Fibroblast of skin of back (primary cell): ENCODE measurements at regions not wholly inside any gene's neighbourhood (a gene's known extent, or its start where the extent isn't known, plus 50 kb on each side); places are given as distances from the start of the nearest gene placed in this dataset.
"Not testable (repeated sequence)": the region's sequence is repeated elsewhere in the genome, so short reads cannot be mapped to it uniquely, and the experiment has no call there.

Experiments
- DNase-seq: peaks from one replicate; pipeline ENCODE4 v3.0.0-alpha.2; 2013

DNA sequence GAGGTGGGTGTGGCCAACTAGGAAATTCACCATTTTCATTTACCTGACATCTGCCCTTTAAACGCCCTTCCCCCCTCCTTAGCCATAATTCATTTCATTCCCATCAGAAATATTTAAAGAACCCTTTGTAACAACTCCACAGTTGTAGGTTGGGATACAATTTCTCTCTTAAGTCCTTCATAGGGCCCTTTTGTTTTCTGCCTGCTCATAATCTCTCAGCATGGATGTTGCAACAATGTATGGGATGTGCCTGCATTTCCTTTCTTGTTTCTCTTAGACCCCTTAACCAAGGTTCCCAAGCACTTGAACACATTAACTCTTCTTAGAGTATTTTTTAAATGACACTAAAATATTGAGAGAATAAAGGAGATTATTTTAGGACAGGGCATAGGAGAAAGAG lies 51.7 kb upstream of the MYO10 start:
- DNase-seq = no peak

DNA sequence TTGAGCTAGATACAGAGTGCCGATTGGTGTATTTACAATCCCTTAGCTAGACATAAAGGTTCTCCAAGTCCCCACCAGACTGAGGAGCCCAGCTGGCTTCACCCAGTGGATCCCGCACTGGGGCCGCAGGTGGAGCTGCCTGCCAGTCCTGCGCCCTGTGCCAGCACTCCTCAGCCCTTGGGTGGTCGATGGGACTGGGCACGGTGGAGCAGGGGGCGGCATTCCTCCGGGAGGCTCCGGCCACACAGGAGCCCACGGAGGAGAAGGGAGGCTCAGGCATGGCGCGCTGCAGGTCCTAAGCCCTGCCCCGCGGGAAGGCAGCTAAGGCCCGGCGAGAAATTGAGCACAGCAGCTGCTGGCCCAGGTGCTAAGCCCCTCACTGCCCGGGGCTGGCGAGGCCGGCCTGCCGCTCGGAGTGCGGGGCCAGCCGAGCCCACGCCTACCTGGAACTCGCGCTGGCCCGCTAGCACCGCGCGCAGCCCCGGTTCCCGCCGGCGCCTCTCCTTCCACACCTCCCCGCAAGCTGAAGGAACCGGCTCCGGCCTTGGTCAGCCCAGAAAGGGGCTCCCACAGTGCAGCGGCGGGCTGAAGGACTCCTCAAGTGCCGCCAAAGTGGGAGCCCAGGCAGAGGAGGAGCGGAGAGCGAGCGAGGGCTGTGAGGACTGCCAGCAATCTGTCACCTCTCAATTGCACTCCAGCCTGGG lies 54.9 kb upstream of the MYO10 start:
- not testable (repeated sequence) for DNase-seq

DNA sequence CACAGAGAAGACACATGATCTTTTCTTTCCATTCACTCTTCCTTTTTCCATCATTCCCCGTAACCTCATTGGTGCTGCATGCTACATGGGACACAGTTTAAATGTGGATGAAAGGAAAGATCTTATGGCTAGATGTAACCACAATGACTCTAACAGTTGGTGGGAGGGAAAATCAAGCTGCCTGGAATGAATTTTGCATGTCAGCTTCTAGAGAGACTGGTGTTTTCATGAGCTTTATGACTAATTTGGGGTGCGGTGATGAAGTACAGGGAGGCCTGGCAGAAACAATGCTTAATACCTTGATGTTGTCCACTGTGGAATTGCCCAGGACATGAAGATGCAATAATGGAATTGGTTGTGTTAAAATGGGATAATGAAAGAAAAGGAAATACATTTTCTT lies 55.9 kb upstream of the MYO10 start:
- peak; percentile 78 for DNase-seq

DNA sequence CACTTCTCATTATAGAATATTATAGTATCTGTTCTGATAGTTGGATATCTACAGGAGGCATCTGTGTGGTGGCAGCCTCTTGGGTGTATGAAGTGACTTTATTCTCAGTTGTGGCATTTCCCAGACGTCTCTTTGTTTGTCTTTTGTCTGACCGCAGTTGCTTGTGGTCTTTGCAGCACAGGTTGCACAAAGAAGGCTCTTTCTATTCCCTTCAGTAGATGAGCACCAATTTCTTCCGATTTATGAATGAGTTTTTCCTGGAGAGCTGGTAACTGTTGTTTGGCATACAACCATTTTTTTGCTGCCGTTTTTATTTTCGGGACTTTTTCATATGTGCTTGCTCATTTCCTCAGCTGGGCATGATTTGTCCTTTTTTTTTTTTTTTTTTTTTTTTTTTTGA lies 56.4 kb upstream of the MYO10 start:
- peak; percentile 32 for DNase-seq

DNA sequence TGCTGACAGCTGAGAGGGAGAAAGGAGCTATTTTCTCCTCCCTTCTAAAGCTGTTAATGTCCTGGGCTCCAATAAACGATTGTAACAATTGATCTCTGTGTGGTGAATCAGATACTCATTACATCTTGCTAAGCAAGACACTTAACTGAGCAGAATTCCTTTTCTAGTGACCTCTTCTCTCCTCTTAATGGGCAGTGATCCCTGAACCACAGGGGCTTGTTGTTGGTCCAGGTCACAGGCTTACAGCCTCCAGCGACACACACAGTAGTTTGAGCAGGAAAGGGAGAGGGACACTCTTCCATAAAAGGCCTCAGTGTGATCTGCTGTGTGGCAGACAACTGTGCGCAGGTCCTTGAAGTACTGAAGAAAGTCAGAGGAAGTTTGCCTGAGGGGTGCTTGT lies 58.5 kb upstream of the MYO10 start:
- no peak for DNase-seq

DNA sequence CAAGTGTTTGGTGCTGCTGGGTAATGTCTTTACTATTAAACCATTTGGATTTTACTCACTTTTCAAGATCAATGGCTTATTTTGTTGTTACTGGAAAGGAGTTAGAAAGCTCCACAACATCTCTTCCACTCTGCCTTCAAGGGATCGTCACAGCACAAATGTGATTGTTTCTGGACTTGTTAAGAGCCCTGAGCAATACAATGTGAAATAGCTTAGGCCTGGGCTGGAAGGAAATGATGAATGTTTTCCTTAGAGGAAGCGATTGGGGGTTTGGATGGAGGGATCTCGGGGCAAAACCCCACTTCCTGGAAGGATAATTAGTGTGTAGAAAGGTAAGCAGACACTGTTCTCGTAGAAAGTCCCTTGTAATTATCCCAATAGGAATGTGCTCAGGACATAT lies 59.3 kb upstream of the MYO10 start:
- DNase-seq = no peak

DNA sequence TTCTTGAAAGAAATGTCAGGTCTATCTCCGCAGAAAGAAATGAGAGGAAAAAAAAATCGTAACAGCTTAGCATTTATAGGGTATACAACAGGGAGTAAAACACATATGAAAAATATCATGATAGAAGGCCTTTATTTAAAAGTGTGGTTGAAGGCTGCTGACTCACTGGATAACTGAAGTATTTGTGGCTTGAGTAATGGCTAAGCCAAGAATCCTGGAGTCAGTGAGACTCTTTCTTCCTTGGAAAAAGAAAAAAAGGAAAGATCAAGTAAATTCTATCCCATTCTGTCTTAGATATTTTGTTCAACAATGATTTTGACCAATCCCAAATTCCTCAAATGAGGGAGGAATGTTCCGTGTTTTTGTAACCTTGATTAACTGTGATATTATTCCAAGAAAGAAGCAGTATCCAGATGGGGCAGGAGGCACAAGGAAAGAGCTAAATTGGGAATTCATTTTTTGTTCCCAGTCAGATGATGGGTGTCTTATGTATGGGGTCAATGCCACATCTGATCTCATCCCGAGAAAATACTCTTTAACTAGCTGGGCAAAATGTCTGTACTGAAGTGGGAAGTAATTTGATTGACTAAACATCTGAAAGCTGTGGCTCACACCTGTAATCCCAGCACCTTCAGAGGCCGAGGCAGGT lies 64.3 kb upstream of the MYO10 start:
- DNase-seq = peak; percentile 99

DNA sequence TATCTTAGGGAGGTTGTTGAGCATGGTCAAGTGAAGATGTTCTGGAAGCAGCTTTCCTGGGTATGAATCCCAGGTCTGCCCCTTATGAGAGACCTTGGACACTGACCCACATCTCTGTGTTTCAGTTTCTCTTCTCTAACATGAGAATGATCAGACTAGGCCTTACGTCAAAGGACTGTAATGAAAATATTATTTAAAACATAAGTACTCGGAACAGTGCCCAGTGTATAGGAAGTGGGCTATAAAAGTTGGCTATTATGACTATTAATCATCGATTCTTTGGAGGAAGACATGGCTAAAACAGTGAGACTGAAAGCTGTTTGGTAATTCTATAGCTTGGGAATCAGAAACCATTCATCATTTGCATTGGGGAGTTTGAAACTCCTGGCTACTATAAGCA lies 65.3 kb upstream of the MYO10 start:
- peak; percentile 86 for DNase-seq

DNA sequence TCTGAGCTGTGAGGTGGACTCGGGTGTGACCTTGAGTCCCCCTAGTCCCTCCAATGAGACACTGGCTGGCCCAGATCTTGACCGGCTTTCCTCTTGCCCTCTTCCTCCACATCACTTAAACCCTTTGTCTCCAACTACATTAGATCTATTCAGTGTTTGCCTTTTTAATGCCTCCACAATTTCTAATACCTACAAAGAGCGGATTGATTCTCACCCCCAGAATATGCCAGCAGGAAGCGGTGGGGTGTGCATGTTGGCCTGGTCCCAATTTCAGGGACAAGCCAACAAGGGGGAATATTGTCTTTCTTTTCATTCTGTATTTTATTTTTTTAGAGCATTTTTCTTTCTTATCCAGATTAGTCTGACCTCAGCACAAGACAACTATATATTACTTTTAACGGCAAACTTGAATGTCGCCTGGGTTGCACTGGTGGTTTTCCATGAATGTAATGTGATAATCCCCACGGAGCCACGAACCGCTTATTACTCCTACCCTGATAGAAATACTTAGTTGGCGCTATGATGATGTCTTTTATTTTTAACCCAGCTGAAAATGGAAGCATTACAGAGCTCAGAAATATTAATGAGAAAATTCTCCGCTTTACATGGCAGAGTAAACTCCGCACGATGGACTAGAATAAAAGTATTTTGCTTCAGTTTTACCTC lies 68.5 kb upstream of the MYO10 start:
- no peak for DNase-seq

DNA sequence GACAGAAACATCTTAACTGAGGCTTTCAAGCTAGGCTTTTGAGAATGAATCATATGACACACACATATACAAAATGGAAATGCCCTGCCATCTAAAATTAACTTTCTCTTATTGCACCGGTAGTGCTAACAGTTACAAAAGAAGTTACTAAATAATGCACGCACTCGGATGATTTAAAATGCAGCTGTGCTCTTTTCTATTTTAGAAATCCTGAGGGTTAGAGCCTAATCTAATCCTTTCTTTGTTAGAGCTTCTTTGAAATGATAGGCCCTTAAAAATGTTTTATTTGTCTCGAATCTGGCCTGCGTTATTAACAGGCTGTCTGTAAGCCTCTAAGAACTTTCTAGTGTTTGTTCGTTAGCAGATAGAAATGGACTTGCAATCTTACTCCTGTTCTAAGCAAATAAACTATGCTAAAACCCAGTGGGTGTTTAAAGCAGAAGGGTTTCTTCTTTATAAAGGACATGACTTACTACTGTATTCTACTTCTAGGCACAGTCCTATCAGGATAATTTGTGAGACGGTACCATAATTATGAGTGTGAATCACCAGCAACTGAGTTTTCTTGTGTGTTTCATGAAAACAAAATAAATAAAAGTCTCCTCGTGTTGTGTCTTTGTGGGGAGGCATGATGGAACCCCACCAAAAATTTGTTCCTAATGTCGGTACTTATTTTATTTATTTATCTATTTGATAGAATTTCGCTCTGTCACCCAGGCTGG lies 69.2 kb upstream of the MYO10 start:
- no peak for DNase-seq

DNA sequence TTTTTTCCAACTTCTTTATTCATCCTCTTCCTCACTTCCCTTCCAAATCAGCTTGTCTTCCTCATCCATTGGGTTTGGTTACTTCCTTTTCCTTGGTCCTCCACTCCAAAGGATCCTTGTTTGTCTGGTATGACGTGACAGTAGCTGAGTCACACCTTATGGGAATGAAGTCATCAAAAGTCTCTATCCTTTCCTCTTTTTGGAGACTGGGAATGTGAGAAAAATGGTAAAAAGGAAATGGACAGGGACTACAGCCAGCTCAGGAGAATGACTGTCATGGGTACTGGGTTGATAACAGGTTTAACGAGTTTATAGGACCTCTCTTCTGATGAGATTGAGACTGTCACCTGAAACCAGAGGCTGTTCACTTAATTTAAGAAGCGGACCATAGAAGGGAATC lies 76.2 kb upstream of the MYO10 start:
- DNase-seq = peak; percentile 72

DNA sequence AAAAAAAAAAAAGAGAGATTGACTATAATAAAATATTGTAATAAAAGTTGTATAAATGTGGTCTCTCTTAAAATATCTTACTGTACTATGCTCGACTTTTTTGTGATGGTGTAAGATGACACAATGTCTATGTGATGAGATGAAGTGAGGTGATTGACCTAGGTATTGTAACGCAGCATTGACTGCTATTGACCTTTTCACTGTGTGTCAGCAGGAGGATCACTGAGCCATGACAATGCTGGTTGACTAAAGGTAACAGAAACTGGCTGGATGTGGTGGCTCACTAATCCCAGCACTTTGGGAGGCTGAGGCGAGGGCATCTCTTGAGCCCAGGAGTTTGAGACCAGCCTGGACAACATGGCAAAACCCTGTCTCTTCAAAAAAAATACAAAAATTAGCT lies 78.6 kb upstream of the MYO10 start:
- DNase-seq = no peak

DNA sequence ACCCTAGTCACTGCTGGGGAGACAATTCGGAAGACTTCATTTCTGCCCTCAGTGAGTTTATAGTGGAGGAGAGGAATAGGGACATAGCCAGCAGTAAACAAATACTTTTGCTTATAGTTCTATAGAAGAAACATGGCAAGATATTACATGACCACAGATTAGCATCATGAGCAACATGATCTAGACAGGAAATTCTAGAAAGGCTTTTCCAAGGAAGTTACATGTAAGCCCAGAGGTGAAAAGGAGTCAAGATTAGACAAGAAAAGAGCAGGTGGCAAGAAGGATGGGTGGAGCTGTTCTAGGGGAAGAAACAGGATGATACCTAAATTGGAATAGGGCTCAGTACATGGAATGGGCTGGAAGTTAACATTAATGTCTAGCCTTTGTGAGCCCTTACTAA lies 82.8 kb upstream of the MYO10 start:
- no peak for DNase-seq

DNA sequence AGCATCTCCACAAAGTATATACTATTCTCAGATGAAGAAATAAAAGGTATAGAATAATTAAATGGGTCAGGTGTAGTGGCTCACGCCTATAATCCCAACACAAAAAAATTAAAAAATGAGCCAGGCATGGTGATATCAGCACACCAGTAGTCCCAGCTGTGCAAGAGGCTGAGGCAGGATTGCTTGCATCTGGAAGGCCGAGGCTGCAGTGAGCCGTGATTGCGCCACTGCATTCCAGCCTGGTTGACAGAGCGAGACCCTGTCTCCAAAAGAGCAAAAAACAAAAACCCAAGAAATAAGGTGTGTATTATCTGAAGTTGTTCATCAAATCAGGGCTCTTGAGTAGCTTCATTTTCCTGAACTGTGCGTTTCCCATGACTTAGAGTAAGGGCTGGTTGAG lies 83.2 kb upstream of the MYO10 start:
- DNase-seq = no peak

DNA sequence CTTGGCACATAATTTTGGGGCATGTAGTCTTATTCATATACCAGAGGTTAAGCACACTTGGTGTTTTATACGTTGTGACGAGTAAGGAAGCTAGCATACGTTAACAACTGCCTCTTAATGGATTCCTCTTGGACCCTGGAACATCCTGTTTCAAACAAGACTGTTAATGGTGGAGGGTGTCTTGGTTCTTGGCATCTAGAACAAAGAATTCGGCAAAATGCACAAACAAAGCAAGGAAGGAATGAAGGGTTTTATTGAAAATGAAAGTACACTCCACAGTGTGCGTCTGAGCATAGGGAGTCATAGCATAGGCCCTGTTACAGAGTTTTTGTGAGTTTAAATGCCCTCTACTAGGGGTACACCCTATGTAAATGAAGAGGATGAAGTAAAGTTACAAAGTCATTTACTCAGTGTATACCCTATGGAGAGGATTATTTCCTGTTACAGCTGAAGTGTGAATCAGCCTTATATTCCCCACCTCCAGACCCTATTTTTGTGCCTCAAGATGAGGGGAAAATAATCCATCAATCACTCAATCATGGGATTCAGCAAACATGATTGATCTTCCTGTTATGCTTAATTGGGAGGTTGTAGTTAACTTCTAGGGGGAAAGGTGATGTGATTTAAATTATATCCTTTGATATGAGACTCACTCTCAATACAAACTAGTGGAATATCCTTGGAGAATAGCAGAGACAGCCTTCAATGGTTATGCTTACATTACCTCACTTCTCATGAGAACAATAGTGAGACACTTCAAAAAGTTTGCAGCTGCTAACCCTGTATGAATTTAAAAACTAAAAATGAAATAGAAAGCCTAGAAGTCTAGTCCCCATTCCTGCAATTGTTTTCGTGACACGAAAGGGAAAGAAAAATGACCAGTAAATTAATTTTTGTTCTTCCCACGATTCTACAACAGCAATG lies 84.9 kb upstream of the MYO10 start:
- no peak for DNase-seq

DNA sequence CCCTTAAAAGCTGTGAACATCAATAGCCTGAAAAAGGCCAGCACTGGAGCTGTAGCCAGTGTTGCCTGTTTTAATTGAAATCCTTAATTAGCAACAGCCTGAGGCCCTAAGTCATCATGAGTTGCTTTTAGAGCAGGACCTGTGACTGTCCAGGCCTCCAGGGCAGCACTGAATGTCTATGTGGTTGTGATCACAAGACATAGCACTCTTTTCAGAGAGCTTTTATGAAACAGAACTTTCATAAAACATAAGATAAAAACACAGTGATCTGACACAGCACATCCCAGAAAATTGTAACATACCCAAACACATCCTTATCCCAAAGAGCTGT lies 85.5 kb upstream of the MYO10 start:
- DNase-seq = no peak

DNA sequence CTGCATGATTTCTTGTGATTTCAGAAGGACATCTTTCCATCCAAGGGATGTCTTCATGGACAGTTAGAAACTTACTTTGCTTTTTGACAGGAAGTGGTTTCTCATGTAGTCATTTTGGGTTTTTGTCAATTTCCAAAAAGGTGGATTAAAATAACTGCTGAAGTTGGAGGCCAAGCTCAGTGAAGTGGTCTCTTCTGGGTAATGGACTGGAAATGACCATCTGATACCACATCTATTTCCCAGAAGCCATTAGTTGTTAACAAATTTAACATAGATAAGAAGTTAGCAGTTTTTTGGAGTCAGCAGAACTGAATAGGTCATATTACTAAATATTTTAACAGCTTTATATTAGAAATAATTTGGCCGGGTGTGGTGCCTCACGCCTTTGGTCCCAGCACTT lies 86.2 kb upstream of the MYO10 start:
- DNase-seq = no peak

DNA sequence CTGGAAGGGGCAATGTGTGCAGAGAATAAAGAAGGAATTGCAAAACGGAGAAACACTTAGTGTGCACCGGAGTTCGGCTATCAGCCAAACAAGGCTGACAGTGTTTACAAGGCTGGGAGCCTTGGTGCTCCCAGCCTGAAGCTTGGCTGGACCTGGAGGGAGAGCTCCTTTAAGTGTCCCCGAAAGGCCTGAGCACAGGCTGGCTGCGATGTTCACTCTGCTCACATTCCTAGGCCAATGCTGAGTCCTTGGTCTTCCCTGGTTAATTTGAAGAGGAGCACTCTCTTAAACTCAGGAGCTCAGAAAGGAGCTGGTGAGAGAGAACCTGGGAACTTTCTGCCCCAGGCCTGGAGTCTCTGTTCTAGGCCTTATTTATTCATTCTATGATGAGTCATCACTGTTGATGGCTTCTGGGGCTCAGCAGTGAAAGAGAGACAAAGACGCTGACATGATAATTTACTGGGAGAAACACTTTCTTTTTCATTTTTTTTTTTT lies 88.6 kb upstream of the MYO10 start:
- peak; percentile 81 for DNase-seq

DNA sequence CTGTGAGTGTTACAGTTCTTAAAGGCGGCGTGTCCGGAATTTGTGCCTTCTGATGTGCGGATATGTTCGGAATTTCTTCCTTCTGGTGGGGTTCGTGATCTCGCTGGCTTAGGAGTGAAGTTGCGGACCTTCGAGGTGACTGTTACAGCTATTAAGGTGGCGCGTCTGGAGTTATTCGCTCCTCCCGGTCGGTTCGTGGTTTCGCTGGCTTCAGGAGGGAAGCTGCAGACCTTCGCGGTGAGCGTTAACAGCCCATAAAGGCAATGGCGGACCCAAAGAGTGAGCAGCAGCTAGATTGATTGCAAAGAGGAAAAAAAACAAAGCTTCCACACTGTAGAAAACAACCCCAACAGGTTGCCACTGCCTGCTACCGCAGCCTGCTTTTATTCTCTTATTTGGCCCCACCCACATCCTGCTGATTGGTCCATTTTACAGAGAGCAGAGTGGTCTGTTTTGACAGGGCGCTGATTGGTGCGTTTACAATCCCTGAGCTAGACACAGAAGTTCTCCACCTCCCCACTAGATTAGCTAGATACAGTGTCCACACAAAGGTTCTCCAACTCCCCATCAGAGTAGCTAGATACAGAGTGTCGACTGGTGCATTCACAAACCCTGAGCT lies 95.7 kb upstream of the MYO10 start:
- DNase-seq = not testable (repeated sequence)

DNA sequence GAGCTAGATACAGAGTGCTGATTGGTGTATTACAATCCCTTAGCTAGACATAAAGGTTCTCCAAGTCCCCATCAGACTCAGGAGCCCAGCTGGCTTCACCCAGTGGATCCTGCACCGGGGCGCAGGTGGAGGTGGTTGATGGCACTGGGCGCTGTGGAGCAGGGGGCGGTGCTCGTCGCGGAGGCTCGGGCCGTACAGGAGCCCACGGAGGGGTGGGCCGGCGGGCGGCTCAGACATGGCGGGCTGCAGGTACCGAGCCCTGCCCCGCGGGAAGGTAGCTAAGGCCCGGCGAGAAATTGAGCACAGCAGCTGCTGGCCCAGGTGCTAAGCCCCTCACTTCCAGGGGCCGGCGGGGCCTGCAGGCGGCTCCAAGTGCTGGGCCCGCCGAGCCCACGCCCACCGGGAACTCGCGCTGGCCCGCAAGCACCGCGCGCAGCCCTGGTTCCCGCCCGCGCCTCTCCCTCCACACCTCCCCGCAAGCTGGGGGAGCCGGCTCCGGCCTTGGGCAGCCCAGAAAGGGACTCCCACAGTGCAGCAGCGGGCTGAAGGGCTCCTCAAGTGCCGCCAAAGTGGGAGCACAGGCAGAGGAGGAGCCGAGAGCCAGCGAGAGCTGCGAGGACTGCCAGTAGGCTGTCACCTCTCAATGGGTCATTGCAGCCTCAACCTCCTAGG lies 96.4 kb upstream of the MYO10 start:
- not testable (repeated sequence) for DNase-seq

DNA sequence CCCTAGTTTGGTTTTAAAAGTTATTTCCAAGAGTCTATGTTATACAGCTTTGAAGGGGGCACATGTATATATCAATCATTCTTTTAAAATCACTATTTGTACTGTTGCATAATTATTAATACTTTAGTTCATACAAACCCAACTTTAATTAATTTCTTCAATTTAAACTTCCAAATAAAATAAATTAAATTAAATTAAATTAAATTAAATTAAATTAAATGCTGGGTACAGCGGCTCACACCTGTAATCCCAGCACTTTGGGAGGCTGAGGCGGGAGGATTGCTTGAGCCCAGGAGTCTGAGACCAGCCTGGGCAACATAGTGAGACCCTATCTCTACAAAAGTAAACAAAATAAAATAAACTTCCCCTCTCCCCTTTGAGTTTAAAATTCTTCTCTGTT lies 98.9 kb upstream of the MYO10 start:
- DNase-seq = not testable (repeated sequence)
